ENCODE measurements at regions not wholly inside any gene's neighbourhood (a gene's known extent, or its start where the extent isn't known, plus 50 kb on each side); places are given as distances from the start of the nearest gene placed in this dataset.

GRCh38 chr14:85799668-85800067 is 269.7 kb downstream of the FLRT2 start:
- DNase-seq: no peak

- DNase-seq: no peak
Measured at GRCh38 chr14:85798856-85799255, 268.9 kb downstream of the FLRT2 start.

- DNase-seq: no peak
Measured at GRCh38 chr14:85793533-85793932, 263.6 kb downstream of the FLRT2 start.

GRCh38 chr14:85789506-85789905 is 259.6 kb downstream of the FLRT2 start:
- no peak for DNase-seq

- DNase-seq: no peak
Measured at GRCh38 chr14:85788470-85789233, 258.7 kb downstream of the FLRT2 start.

- no peak for DNase-seq
Measured at GRCh38 chr14:85766295-85766694, 236.4 kb downstream of the FLRT2 start.

GRCh38 chr14:85764822-85765221 is 234.9 kb downstream of the FLRT2 start:
- DNase-seq: no peak

- DNase-seq: no peak
Measured at GRCh38 chr14:85762526-85762925, 232.6 kb downstream of the FLRT2 start.

GRCh38 chr14:85752175-85752574 is 222.2 kb downstream of the FLRT2 start:
- no peak for DNase-seq

GRCh38 chr14:85744573-85744972 is 214.6 kb downstream of the FLRT2 start:
- DNase-seq: no peak

GRCh38 chr14:85732031-85732430 is 202.1 kb downstream of the FLRT2 start:
- no peak for DNase-seq

- no peak for DNase-seq
Measured at GRCh38 chr14:85731186-85731585, 201.2 kb downstream of the FLRT2 start.

GRCh38 chr14:85728476-85729065 is 198.6 kb downstream of the FLRT2 start:
- no peak for DNase-seq

- DNase-seq: no peak
Measured at GRCh38 chr14:85714069-85714468, 184.1 kb downstream of the FLRT2 start.

- no peak for DNase-seq
Measured at GRCh38 chr14:85711620-85712019, 181.7 kb downstream of the FLRT2 start.
